Glutamatergic neuron (in vitro differentiated cells): ENCODE measurements at regions not wholly inside any gene's neighbourhood (a gene's known extent, or its start where the extent isn't known, plus 50 kb on each side); places are given as distances from the start of the nearest gene placed in this dataset.
A peak's percentile ranks its signal among the peaks of the same experiment; 100 is the strongest.

ENCODE experiments used
- DNase-seq: peaks from one replicate; pipeline ENCODE4 v3.0.0; 2022
- H3K27ac Mint-ChIP-seq: one replicate; pipeline ENCODE4 v1.8.0; 2020; ENCODE audit warnings: mild to moderate bottlenecking, mixed read lengths, inconsistent platforms; ENCODE audit not compliant: unreplicated experiment
- H3K27me3 Mint-ChIP-seq: one replicate; pipeline ENCODE4 v1.8.0; 2020; ENCODE audit warnings: mild to moderate bottlenecking, moderate library complexity, mixed read lengths, inconsistent platforms; ENCODE audit not compliant: unreplicated experiment
- H3K36me3 Mint-ChIP-seq: one replicate; pipeline ENCODE4 v1.8.0; 2020; ENCODE audit warnings: mild to moderate bottlenecking, mixed read lengths, inconsistent platforms; ENCODE audit not compliant: unreplicated experiment
- H3K4me1 Mint-ChIP-seq: one replicate; pipeline ENCODE4 v1.8.0; 2020; ENCODE audit warnings: mild to moderate bottlenecking, low read depth, mixed read lengths, inconsistent platforms; ENCODE audit not compliant: unreplicated experiment
- H3K4me3 Mint-ChIP-seq: one replicate; pipeline ENCODE4 v1.8.0; 2020; ENCODE audit warnings: mild to moderate bottlenecking, mixed read lengths, inconsistent platforms; ENCODE audit not compliant: unreplicated experiment
- H3K9me3 Mint-ChIP-seq: one replicate; pipeline ENCODE4 v1.8.0; 2020; ENCODE audit warnings: mild to moderate bottlenecking, moderate library complexity, mixed read lengths, inconsistent platforms; ENCODE audit not compliant: unreplicated experiment
- CTCF ChIP-seq: fragments of 200-600 bp; sonication (generic); IDR thresholded peaks from one replicate; pipeline ENCODE4 v1.5.0; 2021; ENCODE audit not compliant: partially characterized antibody, unreplicated experiment

DNA sequence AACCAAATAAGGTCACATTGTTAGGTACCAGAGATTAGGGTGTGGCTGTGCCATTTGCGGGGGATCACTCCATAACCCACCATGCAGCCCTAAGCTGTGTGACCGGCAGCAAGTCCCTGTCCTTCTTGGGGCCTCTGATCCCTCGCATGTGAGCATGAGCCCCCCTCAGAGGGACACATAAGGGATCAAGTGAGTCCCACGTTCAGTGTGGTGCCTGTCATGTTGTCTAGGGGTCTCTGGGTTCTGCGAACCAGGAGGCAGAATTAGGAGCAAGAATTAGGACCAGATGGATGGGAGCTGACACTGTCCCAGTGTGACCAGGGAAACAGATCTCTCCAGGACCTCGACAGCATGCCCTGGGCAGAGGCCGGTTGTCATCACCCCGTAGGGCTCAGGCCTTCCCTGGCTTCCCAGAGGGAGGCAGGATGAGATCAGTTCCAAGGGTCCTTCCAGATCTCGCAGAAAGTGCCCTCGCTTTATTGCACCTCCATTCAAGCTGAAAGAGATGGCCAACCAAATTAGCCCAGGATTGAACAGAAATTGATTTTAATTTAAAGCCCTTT, 113.2 kb upstream of the OTOS start:
- no peak for TF ChIP-seq CTCF
- no peak overlapping the region for H3K4me3 Mint-ChIP-seq
- H3K4me1 Mint-ChIP-seq: peaks cover 4% of the 10 kb centered on the region
- peaks cover 9% of the 10 kb centered on the region for H3K27me3 Mint-ChIP-seq
- peaks cover 7% of the 10 kb centered on the region for H3K36me3 Mint-ChIP-seq
- peaks cover 4% of the 10 kb centered on the region for H3K9me3 Mint-ChIP-seq
- H3K27ac Mint-ChIP-seq: peak overlapping the region; percentile 40
- no peak for DNase-seq

GRCh38 chr2:240254337-240255164, 114.1 kb upstream of the OTOS start:
- peaks cover 4% of the 10 kb centered on the region for H3K9me3 Mint-ChIP-seq
- no peak for TF ChIP-seq CTCF
- H3K36me3 Mint-ChIP-seq: peaks cover 7% of the 10 kb centered on the region
- H3K4me3 Mint-ChIP-seq: no peak overlapping the region
- no peak for DNase-seq
- H3K27me3 Mint-ChIP-seq: peaks cover 5% of the 10 kb centered on the region
- H3K27ac Mint-ChIP-seq: no peak overlapping the region
- peaks cover 2% of the 10 kb centered on the region for H3K4me1 Mint-ChIP-seq

GRCh38 chr2:240255165-240255491, 114.7 kb upstream of the OTOS start:
- H3K9me3 Mint-ChIP-seq: peaks cover 4% of the 10 kb centered on the region
- peaks cover 2% of the 10 kb centered on the region for H3K4me1 Mint-ChIP-seq
- peaks cover 7% of the 10 kb centered on the region for H3K36me3 Mint-ChIP-seq
- peaks cover 3% of the 10 kb centered on the region for H3K27me3 Mint-ChIP-seq
- TF ChIP-seq CTCF: no peak
- H3K4me3 Mint-ChIP-seq: no peak overlapping the region
- no peak for DNase-seq
- H3K27ac Mint-ChIP-seq: no peak overlapping the region

DNA sequence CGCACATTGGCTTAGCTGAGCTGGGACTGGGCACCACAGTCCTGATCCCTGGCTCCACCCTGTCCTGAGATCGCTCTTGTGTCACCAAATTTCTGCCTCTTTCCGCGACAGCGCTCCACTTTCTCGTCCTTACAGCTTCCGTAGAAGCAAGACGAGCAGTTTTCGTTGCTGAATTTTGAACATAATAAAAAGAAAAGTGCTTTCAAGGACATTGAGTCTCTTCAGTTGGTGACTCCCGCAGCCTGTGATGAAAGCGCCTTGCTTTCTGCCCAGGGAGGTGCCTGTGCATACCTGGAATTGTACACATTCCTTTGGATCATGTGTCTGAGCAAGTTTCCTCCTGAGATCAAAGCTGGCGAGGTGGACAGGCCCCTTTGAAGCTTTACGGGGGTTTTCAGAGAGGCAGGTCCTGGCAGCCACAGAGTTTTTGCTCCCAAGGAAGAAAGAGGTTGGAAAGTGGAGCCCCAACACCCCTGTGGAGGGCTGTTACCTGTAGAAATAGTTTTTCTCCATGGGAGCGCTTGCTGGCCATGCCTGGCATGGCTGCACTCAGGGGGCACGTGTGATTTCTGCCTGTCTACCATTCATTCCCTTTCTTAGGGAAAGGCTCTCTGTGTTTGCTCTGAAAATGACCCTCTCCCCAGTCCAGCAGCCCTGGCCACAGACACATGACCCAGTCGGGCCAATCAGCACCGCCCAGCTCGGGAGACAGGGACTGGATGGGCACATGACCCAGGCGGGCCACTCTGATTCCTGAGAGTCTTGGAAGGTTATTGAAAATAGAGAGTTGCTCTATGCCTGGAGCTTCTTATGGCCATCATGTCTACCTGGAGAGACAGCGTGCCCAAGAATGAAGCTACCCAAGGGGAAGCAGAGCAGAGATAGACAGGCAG, 115.6 kb upstream of the OTOS start:
- no peak overlapping the region for H3K27ac Mint-ChIP-seq
- peaks cover 10% of the 10 kb centered on the region for H3K9me3 Mint-ChIP-seq
- peaks cover 5% of the 10 kb centered on the region for H3K27me3 Mint-ChIP-seq
- H3K36me3 Mint-ChIP-seq: peaks cover 7% of the 10 kb centered on the region
- DNase-seq: no peak
- no peak for TF ChIP-seq CTCF
- no peak overlapping the region for H3K4me3 Mint-ChIP-seq
- peaks cover 2% of the 10 kb centered on the region for H3K4me1 Mint-ChIP-seq
